Neural crest cell (in vitro differentiated cells): ENCODE measurements at regions not wholly inside any gene's neighbourhood (a gene's known extent, or its start where the extent isn't known, plus 50 kb on each side); places are given as distances from the start of the nearest gene placed in this dataset.
A peak's percentile ranks its signal among the peaks of the same experiment; 100 is the strongest.

Source experiments
- DNase-seq: peaks from one replicate; pipeline ENCODE4 v3.0.0; 2021; ENCODE audit warnings: low read depth, mixed read lengths, low spot score
- H3K27ac Mint-ChIP-seq: one replicate; pipeline ENCODE4 v1.8.0; 2021; ENCODE audit warnings: mild to moderate bottlenecking, mixed read lengths; ENCODE audit not compliant: unreplicated experiment
- H3K27me3 Mint-ChIP-seq: 2 replicates; pipeline ENCODE4 v1.8.0; 2021; ENCODE audit warnings: low read depth, mild to moderate bottlenecking, mixed read lengths
- H3K36me3 Mint-ChIP-seq: 2 replicates; pipeline ENCODE4 v1.8.0; 2021; ENCODE audit warnings: low read depth, mild to moderate bottlenecking, mixed read lengths
- H3K4me1 Mint-ChIP-seq: 2 replicates; pipeline ENCODE4 v1.8.0; 2021; ENCODE audit warnings: mixed read lengths
- H3K4me3 Mint-ChIP-seq: one replicate; pipeline ENCODE4 v1.8.0; 2021; ENCODE audit warnings: mild to moderate bottlenecking, mixed read lengths
- H3K9me3 Mint-ChIP-seq: 2 replicates; pipeline ENCODE4 v1.8.0; 2021; ENCODE audit warnings: mixed read lengths
- CTCF ChIP-seq: fragments of 200-600 bp; sonication (generic); conservative IDR thresholded peaks from 2 replicates; pipeline ENCODE4 v1.5.0; 2021; ENCODE audit warnings: antibody characterized with exemption, mild to moderate bottlenecking

- Mint-ChIP-seq H3K4me1 (peaks cover 5% of the 10 kb centered on the region), H3K27me3 (no peaks in the 10 kb centered on the region), H3K9me3 (peaks cover 10% of the 10 kb centered on the region), H3K36me3 (peaks cover 2% of the 10 kb centered on the region), H3K4me3 (no peak overlapping the region), H3K27ac (no peak overlapping the region)
- no peak for TF ChIP-seq CTCF
- DNase-seq: no peak
Measured at GRCh38 chr15:60093273-60094067, 89.4 kb downstream of the FOXB1 start.

- Mint-ChIP-seq H3K9me3 (peaks cover 10% of the 10 kb centered on the region), H3K4me3 (no peak overlapping the region), H3K27me3 (no peaks in the 10 kb centered on the region), H3K4me1 (peaks cover 5% of the 10 kb centered on the region), H3K36me3 (peaks cover 2% of the 10 kb centered on the region), H3K27ac (no peak overlapping the region)
- DNase-seq: no peak
- no peak for TF ChIP-seq CTCF
Measured at GRCh38 chr15:60095711-60096110, 91.6 kb downstream of the FOXB1 start.

- no peak for DNase-seq
- Mint-ChIP-seq H3K36me3 (peaks cover 2% of the 10 kb centered on the region), H3K27ac (no peak overlapping the region), H3K4me1 (peaks cover 5% of the 10 kb centered on the region), H3K27me3 (no peaks in the 10 kb centered on the region), H3K9me3 (peaks cover 10% of the 10 kb centered on the region), H3K4me3 (no peak overlapping the region)
- TF ChIP-seq CTCF: no peak
Measured at GRCh38 chr15:60096157-60096556, 92.0 kb downstream of the FOXB1 start.

GRCh38 chr15:60101416-60101815, 97.3 kb downstream of the FOXB1 start:
- Mint-ChIP-seq H3K27ac (peak overlapping the region; percentile 19), H3K27me3 (no peaks in the 10 kb centered on the region), H3K4me3 (no peak overlapping the region), H3K9me3 (peaks cover 8% of the 10 kb centered on the region), H3K4me1 (no peaks in the 10 kb centered on the region), H3K36me3 (peaks cover 2% of the 10 kb centered on the region)
- no peak for TF ChIP-seq CTCF
- DNase-seq: no peak

GRCh38 chr15:60102748-60103147, 98.6 kb downstream of the FOXB1 start:
- TF ChIP-seq CTCF: no peak
- H3K36me3 Mint-ChIP-seq: peaks cover 3% of the 10 kb centered on the region
- DNase-seq: no peak
- peaks cover 6% of the 10 kb centered on the region for H3K9me3 Mint-ChIP-seq
- H3K4me1 Mint-ChIP-seq: no peaks in the 10 kb centered on the region
- H3K4me3 Mint-ChIP-seq: no peak overlapping the region
- no peak overlapping the region for H3K27ac Mint-ChIP-seq
- no peaks in the 10 kb centered on the region for H3K27me3 Mint-ChIP-seq
